Naive thymus-derived CD4-positive, alpha-beta T cell (primary cell): ENCODE measurements at regions not wholly inside any gene's neighbourhood (a gene's known extent, or its start where the extent isn't known, plus 50 kb on each side); places are given as distances from the start of the nearest gene placed in this dataset.

Experiments used
- ATAC-seq: fragments of 150-1000 bp; cut with Tn5 transposase; 2 replicates; pipeline ENCODE4 v1.10.0; 2021; ENCODE audit warnings: mild to moderate bottlenecking, moderate library complexity
- CTCF ChIA-PET: fragments of 350-600 bp; sonication (Branson Sonifier 250); formaldehyde crosslinking; loops from one replicate; lab custom pipeline; 2021; ENCODE audit warnings: antibody characterized with exemption; lab: Charles Lee
- POLR2A ChIA-PET: fragments of 350-600 bp; sonication (Branson Sonifier 250); formaldehyde crosslinking; loops from one replicate; lab custom pipeline; 2021; ENCODE audit warnings: antibody characterized with exemption, inconsistent platforms; lab: Charles Lee
- DNase-seq, 9 donors: peaks; one replicate each; pipeline versions ENCODE4 v3.0.0 to v3.0.0-alpha.2; 2020 to 2022; ENCODE audit warnings: mixed read lengths in 1 of 9
- H3K27ac ChIP-seq: one replicate; pipeline ENCODE4 v1.7.0; 2013; ENCODE audit warnings: mild to moderate bottlenecking, low read depth, low read length, moderate library complexity
- H3K27me3 ChIP-seq, 2 donors: one replicate each; pipeline ENCODE4 v1.7.0; 2013; ENCODE audit warnings: low read length in 2 of 2, mild to moderate bottlenecking in 2 of 2, moderate library complexity in 2 of 2; ENCODE audit not compliant: control insufficient read depth in 2 of 2, insufficient read depth in 2 of 2
- H3K36me3 ChIP-seq, 3 experiments: 1 replicate in 2 of 3; 2 replicates in 1 of 3; pipeline ENCODE4 v1.7.0; 2013; ENCODE audit warnings: low read length in 3 of 3, mild to moderate bottlenecking in 3 of 3, moderate library complexity in 1 of 3; ENCODE audit not compliant: insufficient read depth in 3 of 3, control insufficient read depth in 2 of 3
- H3K4me1 ChIP-seq, 2 donors: one replicate each; pipeline ENCODE4 v1.7.0; 2013; ENCODE audit warnings: low read length in 2 of 2, mild to moderate bottlenecking in 2 of 2, moderate library complexity in 1 of 2; ENCODE audit not compliant: control insufficient read depth in 2 of 2, insufficient read depth in 2 of 2
- H3K4me3 ChIP-seq: 2 replicates; pipeline ENCODE4 v1.7.0; 2013; ENCODE audit warnings: mild to moderate bottlenecking, low read length
- H3K9me3 ChIP-seq, 3 experiments: 1 replicate in 2 of 3; 2 replicates in 1 of 3; pipeline ENCODE4 v1.7.0; 2013; ENCODE audit warnings: low read length in 3 of 3; ENCODE audit not compliant: control insufficient read depth in 2 of 3
- H3K27ac Mint-ChIP-seq, 9 donors: one replicate each; pipeline ENCODE4 v1.8.0; 2020 to 2022; ENCODE audit warnings: mixed read lengths in 9 of 9, mild to moderate bottlenecking in 8 of 9, moderate library complexity in 5 of 9, inconsistent platforms in 2 of 9
- H3K27me3 Mint-ChIP-seq, 5 donors: one replicate each; pipeline ENCODE4 v1.8.0; 2021 to 2022; ENCODE audit warnings: mixed read lengths in 5 of 5, mild to moderate bottlenecking in 1 of 5
- H3K36me3 Mint-ChIP-seq, 5 donors: one replicate each; pipeline ENCODE4 v1.8.0; 2020 to 2022; ENCODE audit warnings: mixed read lengths in 5 of 5, mild to moderate bottlenecking in 3 of 5, inconsistent platforms in 1 of 5
- H3K4me1 Mint-ChIP-seq, 7 donors: one replicate each; pipeline ENCODE4 v1.8.0; 2020 to 2022; ENCODE audit warnings: mixed read lengths in 7 of 7, mild to moderate bottlenecking in 3 of 7, inconsistent platforms in 1 of 7
- H3K4me3 Mint-ChIP-seq, 10 donors: one replicate each; pipeline ENCODE4 v1.8.0; 2020 to 2022; ENCODE audit warnings: mild to moderate bottlenecking in 10 of 10, mixed read lengths in 10 of 10, moderate library complexity in 6 of 10, inconsistent platforms in 2 of 10
- H3K9me3 Mint-ChIP-seq, 11 donors: one replicate each; pipeline ENCODE4 v1.8.0; 2020 to 2022; ENCODE audit warnings: mixed read lengths in 11 of 11, mild to moderate bottlenecking in 4 of 11, inconsistent platforms in 1 of 11, moderate library complexity in 1 of 11
- intact Hi-C, 2 donors: fragments of 100-400 bp; cut with micrococcal nuclease; formaldehyde crosslinking; loops; one replicate each; pipeline ENCODE4 v1.15.1; 2023

DNA sequence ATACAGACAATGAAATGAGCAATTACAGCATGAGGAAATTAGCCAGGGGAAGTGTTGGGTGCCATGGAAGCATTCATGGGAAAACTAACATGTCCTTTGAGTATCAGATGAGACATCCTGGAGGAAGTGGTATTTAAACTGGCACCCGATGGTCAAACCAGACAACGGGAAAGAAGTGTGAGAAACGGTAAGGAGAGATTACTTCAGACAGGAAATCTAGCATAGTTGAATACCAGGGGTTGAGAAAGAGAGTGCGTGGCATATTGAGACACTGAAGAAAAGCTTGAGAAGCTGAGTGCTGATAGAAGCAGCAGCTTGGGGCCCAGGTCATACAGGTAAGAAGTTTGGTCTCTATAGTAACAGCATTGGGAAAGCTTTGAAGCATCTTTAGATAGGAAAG is 175.3 kb downstream of the C11orf87 start:
- no peak for DNase-seq
- ChIA-PET POLR2A (no interaction called here), CTCF (no interaction called here)
- Mint-ChIP-seq H3K27ac (no peak overlapping the region), H3K27me3 (peaks cover 0 to 5% (median 0%) of the 10 kb centered on the region in 5 donors), H3K36me3 (no peaks in the 10 kb centered on the region), H3K9me3 (peaks cover 0 to 5% (median 0%) of the 10 kb centered on the region in 11 donors), H3K4me1 (no peaks in the 10 kb centered on the region), H3K4me3 (no peak overlapping the region)
- no peaks in the 10 kb centered on the region for H3K9me3 ChIP-seq
- H3K27ac ChIP-seq, result no peak overlapping the region
- ATAC-seq, result no peak
- no peaks in the 10 kb centered on the region for H3K27me3 ChIP-seq
- intact Hi-C loops, result no loop called here
- H3K4me3 ChIP-seq, result no peak overlapping the region
- H3K4me1 ChIP-seq, result no peaks in the 10 kb centered on the region
- no peaks in the 10 kb centered on the region for H3K36me3 ChIP-seq

DNA sequence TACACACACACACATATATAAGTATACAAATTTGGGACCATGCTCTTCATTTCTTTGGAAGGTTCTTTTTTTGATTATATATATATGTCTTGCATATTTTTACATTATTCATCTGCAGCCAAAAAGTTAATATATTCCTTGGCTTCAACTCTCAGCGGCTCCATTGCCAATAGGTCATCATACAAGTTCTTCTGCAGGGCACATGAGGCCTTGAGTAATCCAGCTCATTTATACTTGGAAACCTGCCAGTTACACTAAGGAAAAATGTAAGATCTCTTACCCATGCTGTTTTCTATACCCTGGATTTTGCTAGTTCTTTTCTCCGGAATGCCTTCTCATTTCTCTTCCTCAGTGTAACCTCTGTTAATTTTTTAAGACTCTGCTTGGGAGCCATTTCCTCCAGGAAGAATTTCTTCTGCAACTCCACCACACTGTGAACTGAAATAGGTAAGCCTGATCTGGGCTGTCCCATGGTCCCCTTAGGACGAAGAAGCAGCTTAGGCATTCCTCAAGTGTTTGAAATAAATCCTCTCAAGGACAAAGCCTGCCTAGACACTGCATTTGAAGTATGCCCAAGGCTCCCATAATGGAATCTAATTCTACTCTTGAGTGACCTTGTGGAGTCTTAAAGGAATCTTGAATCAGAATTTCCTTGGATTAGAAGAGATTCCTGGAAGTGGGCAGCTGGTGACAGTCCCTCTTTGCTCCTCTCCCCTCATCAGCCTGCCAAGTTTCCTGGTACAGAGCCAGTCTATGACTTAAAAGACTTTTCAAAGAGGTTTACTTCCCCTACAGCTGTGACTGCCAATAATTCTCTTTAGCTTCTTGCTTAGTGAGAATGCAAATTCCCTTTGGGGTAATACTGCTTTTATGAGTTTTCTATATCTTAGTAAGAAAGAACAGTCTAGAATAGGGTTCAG is 182.8 kb downstream of the C11orf87 start:
- Histone ChIP-seq H3K9me3 (no peaks in the 10 kb centered on the region), H3K4me1 (no peaks in the 10 kb centered on the region), H3K27me3 (no peaks in the 10 kb centered on the region), H3K27ac (no peak overlapping the region), H3K36me3 (no peaks in the 10 kb centered on the region), H3K4me3 (no peak overlapping the region)
- H3K4me1 Mint-ChIP-seq, result peaks cover 0 to 2% (median 0%) of the 10 kb centered on the region in 7 donors
- DNase-seq, result no peak
- no peak overlapping the region for H3K4me3 Mint-ChIP-seq
- H3K27me3 Mint-ChIP-seq, result no peaks in the 10 kb centered on the region
- CTCF ChIA-PET, result no interaction called here
- no peak overlapping the region for H3K27ac Mint-ChIP-seq
- intact Hi-C loops, result no loop called here
- ATAC-seq, result no peak
- H3K36me3 Mint-ChIP-seq, result no peaks in the 10 kb centered on the region
- H3K9me3 Mint-ChIP-seq, result peaks cover 0 to 5% (median 0%) of the 10 kb centered on the region in 11 donors
- POLR2A ChIA-PET, result no interaction called here

DNA sequence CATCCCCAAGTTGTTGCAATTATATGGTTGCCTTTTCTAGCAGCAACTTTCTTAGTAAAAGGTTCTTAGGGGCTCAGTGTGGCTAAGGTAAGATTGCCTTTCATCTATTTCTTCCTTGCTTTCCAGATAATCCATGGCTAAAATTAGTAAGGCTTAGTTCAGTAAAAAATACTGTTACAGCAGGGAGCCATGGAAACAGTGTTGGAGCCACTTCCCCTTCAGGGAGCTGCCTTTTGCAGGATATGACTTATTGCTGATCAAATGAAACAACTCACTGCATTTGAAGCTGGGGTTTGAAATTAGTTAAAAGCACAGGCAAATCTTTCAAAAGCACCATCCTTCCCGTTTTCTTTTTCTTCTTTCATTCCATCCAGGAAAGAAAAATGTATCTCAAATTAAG is 184.3 kb downstream of the C11orf87 start:
- ChIA-PET POLR2A (no interaction called here), CTCF (no interaction called here)
- Mint-ChIP-seq H3K27ac (no peak overlapping the region), H3K9me3 (peaks cover 0 to 5% (median 0%) of the 10 kb centered on the region in 11 donors), H3K4me1 (peaks cover 0 to 2% (median 0%) of the 10 kb centered on the region in 7 donors), H3K36me3 (no peaks in the 10 kb centered on the region), H3K4me3 (no peak overlapping the region), H3K27me3 (no peaks in the 10 kb centered on the region)
- H3K27me3 ChIP-seq, result no peaks in the 10 kb centered on the region
- no peak overlapping the region for H3K4me3 ChIP-seq
- H3K36me3 ChIP-seq, result no peaks in the 10 kb centered on the region
- H3K9me3 ChIP-seq, result no peaks in the 10 kb centered on the region
- no peak for DNase-seq
- no peak for ATAC-seq
- no peaks in the 10 kb centered on the region for H3K4me1 ChIP-seq
- intact Hi-C loops, result no loop called here
- H3K27ac ChIP-seq, result no peak overlapping the region

DNA sequence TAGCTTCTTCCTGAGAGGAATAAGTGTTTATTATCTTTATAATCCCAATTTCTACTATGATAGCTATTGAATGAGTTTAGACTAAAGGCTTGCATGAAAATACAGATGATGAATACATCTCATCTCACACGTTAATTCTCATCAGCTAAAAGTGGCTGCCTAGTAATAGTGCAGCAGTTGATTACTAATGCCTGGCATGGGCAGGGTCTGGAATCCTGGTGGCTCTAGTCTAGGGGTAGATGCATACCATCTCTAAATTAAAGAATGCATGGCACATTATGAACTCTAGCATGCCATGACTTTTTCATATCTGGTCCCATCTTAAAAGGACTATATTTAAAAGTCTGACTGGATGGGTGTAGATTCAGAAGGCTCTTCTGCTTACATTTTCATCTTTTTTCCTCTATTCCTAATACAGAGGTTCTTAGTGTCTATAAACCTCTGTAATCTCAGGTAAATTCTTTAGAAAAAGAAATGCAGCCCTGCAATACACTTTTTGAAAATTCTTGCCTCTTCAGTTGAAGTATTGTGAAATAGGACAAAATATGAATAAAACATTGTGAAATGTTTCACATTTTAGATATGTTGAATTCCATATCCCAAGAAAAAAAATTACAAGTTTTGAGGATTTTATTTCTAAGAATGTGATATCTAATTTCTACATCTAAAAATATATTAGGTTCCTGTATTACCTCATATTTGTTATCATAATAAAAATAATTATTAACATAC is 187.6 kb downstream of the C11orf87 start:
- Mint-ChIP-seq H3K4me3 (no peak overlapping the region), H3K4me1 (peaks cover 0 to 2% (median 0%) of the 10 kb centered on the region in 7 donors), H3K9me3 (peaks cover 0 to 21% (median 5%) of the 10 kb centered on the region in 11 donors), H3K27ac (no peak overlapping the region), H3K27me3 (no peaks in the 10 kb centered on the region), H3K36me3 (no peaks in the 10 kb centered on the region)
- ChIA-PET CTCF (no interaction called here), POLR2A (no interaction called here)
- DNase-seq, result no peak
- H3K4me1 ChIP-seq, result no peaks in the 10 kb centered on the region
- no peak overlapping the region for H3K4me3 ChIP-seq
- no peak for ATAC-seq
- intact Hi-C loops, result no loop called here
- no peaks in the 10 kb centered on the region for H3K9me3 ChIP-seq
- H3K27ac ChIP-seq, result no peak overlapping the region
- no peaks in the 10 kb centered on the region for H3K36me3 ChIP-seq
- no peaks in the 10 kb centered on the region for H3K27me3 ChIP-seq

DNA sequence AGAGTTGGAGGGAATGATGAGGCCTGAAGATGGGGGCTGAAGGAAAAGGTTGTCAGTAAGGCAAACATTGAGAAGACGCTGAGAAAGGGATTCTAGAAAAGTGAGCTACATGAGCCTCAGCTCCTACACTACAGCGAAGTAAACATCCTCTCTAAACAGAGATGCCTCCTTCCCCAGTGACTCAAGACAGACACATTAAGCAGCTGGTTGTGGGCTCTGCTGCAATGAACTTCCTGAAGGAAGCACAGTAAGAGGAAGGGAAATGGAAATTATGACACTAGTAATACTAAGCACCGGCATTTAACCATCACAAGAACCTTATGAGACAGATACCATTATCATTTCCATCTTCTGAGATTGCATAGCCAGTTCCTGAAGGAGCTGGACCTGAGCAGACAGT is 190.5 kb downstream of the C11orf87 start:
- no peaks in the 10 kb centered on the region for H3K36me3 ChIP-seq
- Mint-ChIP-seq H3K4me3 (no peak overlapping the region), H3K36me3 (no peaks in the 10 kb centered on the region), H3K27ac (no peak overlapping the region), H3K4me1 (peaks cover 0 to 2% (median 0%) of the 10 kb centered on the region in 7 donors), H3K27me3 (no peaks in the 10 kb centered on the region), H3K9me3 (peaks cover 0 to 21% (median 5%) of the 10 kb centered on the region in 11 donors)
- no peak overlapping the region for H3K27ac ChIP-seq
- no peak overlapping the region for H3K4me3 ChIP-seq
- H3K27me3 ChIP-seq, result no peaks in the 10 kb centered on the region
- ATAC-seq (no peak), DNase-seq (no peak)
- ChIA-PET CTCF (no interaction called here), POLR2A (no interaction called here)
- intact Hi-C loops, result no loop called here
- H3K9me3 ChIP-seq, result no peaks in the 10 kb centered on the region
- no peaks in the 10 kb centered on the region for H3K4me1 ChIP-seq

DNA sequence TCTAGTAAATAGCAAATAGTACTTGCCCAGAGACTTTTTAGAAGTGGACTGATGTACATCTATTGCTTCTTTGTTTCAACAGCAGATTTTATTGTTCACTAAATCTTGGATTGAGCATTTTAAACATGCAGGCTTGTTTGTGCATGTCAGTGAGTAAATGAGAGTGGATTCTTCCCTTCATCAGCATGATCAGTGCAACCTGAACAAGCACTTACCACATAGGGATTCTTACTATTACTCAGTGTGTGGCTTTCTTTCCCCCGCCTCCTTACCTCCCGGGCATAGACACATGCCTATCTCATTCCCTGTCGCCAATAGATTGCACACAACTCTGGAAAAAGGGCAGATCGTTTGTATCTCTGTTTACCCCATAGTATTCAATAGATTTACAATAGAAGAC is 197.5 kb downstream of the C11orf87 start:
- H3K27ac ChIP-seq, result no peak overlapping the region
- Mint-ChIP-seq H3K9me3 (peaks cover 0 to 18% (median 6%) of the 10 kb centered on the region in 11 donors), H3K36me3 (no peaks in the 10 kb centered on the region), H3K4me3 (no peak overlapping the region), H3K27ac (no peak overlapping the region), H3K27me3 (no peaks in the 10 kb centered on the region), H3K4me1 (no peaks in the 10 kb centered on the region)
- POLR2A ChIA-PET, result no interaction called here
- H3K9me3 ChIP-seq, result no peaks in the 10 kb centered on the region
- no peaks in the 10 kb centered on the region for H3K27me3 ChIP-seq
- ATAC-seq, result no peak
- H3K4me3 ChIP-seq, result no peak overlapping the region
- no peaks in the 10 kb centered on the region for H3K4me1 ChIP-seq
- DNase-seq, result no peak
- H3K36me3 ChIP-seq, result no peaks in the 10 kb centered on the region
- CTCF ChIA-PET, result no interaction called here
- intact Hi-C loops, result no loop called here
